ENCODE measurements at regions not wholly inside any gene's neighbourhood (a gene's known extent, or its start where the extent isn't known, plus 50 kb on each side); places are given as distances from the start of the nearest gene placed in this dataset.
"Not testable (repeated sequence)": the region's sequence is repeated elsewhere in the genome, so short reads cannot be mapped to it uniquely, and the experiment has no call there.

- Histone ChIP-seq H3K27me3 (ENCODE audit: control insufficient read depth, insufficient read depth, low read length, poor library complexity, severe bottlenecking) (no peaks in the 10 kb centered on the region), H3K36me3 (ENCODE audit: control insufficient read depth, insufficient read depth, low read length) (no peaks in the 10 kb centered on the region), H3K27ac (ENCODE audit: low read depth, low read length) (no peak overlapping the region), H3K4me3 (ENCODE audit: low read length) (no peak overlapping the region), H3K4me1 (ENCODE audit: control insufficient read depth, insufficient read depth, low read length) (no peaks in the 10 kb centered on the region), H3K9ac (ENCODE audit: extremely low read depth, low read length, poor library complexity, severe bottlenecking) (no peak overlapping the region), H3K9me3 (ENCODE audit: control insufficient read depth, low read length) (no peaks in the 10 kb centered on the region)
- peaks cover 4% of the 10 kb centered on the region for H3K27me3 Mint-ChIP-seq (ENCODE audit: insufficient read depth)
- H3K36me3 Mint-ChIP-seq (ENCODE audit: low read depth) = no peaks in the 10 kb centered on the region
- 67 to 82% methylated on average over 4 to 7 of the region's 7 CpGs for WGBS, 2 experiments (ENCODE audit: insufficient coverage in 1 of 2, insufficient read length in 1 of 2)
- TF ChIP-seq, protein P1, sequence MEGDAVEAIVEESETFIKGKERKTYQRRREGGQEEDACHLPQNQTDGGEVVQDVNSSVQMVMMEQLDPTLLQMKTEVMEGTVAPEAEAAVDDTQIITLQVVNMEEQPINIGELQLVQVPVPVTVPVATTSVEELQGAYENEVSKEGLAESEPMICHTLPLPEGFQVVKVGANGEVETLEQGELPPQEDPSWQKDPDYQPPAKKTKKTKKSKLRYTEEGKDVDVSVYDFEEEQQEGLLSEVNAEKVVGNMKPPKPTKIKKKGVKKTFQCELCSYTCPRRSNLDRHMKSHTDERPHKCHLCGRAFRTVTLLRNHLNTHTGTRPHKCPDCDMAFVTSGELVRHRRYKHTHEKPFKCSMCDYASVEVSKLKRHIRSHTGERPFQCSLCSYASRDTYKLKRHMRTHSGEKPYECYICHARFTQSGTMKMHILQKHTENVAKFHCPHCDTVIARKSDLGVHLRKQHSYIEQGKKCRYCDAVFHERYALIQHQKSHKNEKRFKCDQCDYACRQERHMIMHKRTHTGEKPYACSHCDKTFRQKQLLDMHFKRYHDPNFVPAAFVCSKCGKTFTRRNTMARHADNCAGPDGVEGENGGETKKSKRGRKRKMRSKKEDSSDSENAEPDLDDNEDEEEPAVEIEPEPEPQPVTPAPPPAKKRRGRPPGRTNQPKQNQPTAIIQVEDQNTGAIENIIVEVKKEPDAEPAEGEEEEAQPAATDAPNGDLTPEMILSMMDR (conservative IDR thresholded peaks at IDR 0.05) = no peak
- no peak overlapping the region for H3K27ac Mint-ChIP-seq
- DNase-seq = no peak
- H3K4me1 Mint-ChIP-seq = no peaks in the 10 kb centered on the region
- no peak overlapping the region for H3K4me3 Mint-ChIP-seq
- no peaks in the 10 kb centered on the region for H3K9me3 Mint-ChIP-seq
These were observed 160.5 kb upstream of the C2CD4B start for GRCh38 chr15:62325597-62325996.

- H3K9ac ChIP-seq (ENCODE audit: extremely low read depth, low read length, poor library complexity, severe bottlenecking) = no peak overlapping the region
- no peaks in the 10 kb centered on the region for H3K9me3 ChIP-seq (ENCODE audit: control insufficient read depth, low read length)
- no peaks in the 10 kb centered on the region for H3K27me3 ChIP-seq (ENCODE audit: control insufficient read depth, insufficient read depth, low read length, poor library complexity, severe bottlenecking)
- 89% methylated on average over 3 of the region's 3 CpGs; no CpG with 5 or more reads in 1 of the 2 experiments for WGBS, 2 experiments (ENCODE audit: insufficient coverage in 1 of 2, insufficient read length in 1 of 2)
- H3K27ac Mint-ChIP-seq = no peak overlapping the region
- H3K4me3 ChIP-seq (ENCODE audit: low read length) = no peak overlapping the region
- no peaks in the 10 kb centered on the region for H3K36me3 ChIP-seq (ENCODE audit: control insufficient read depth, insufficient read depth, low read length)
- no peaks in the 10 kb centered on the region for H3K4me1 Mint-ChIP-seq
- no peak for DNase-seq
- H3K36me3 Mint-ChIP-seq (ENCODE audit: low read depth) = no peaks in the 10 kb centered on the region
- TF ChIP-seq, protein P1 (conservative IDR thresholded peaks at IDR 0.05) = no peak
- H3K4me1 ChIP-seq (ENCODE audit: control insufficient read depth, insufficient read depth, low read length) = no peaks in the 10 kb centered on the region
- H3K27me3 Mint-ChIP-seq (ENCODE audit: insufficient read depth) = peaks cover 4% of the 10 kb centered on the region
- no peaks in the 10 kb centered on the region for H3K9me3 Mint-ChIP-seq
- no peak overlapping the region for H3K27ac ChIP-seq (ENCODE audit: low read depth, low read length)
- no peak overlapping the region for H3K4me3 Mint-ChIP-seq
These were observed 161.5 kb upstream of the C2CD4B start for GRCh38 chr15:62326460-62327011.

- Mint-ChIP-seq H3K27me3 (ENCODE audit: insufficient read depth) (peaks cover 4% of the 10 kb centered on the region), H3K4me1 (no peaks in the 10 kb centered on the region), H3K9me3 (peaks cover 2% of the 10 kb centered on the region), H3K27ac (no peak overlapping the region), H3K4me3 (no peak overlapping the region), H3K36me3 (ENCODE audit: low read depth) (no peaks in the 10 kb centered on the region)
- DNase-seq = no peak
- H3K9me3 ChIP-seq (ENCODE audit: control insufficient read depth, low read length) = no peaks in the 10 kb centered on the region
- H3K27me3 ChIP-seq (ENCODE audit: control insufficient read depth, insufficient read depth, low read length, poor library complexity, severe bottlenecking) = no peaks in the 10 kb centered on the region
- TF ChIP-seq, protein P1 (conservative IDR thresholded peaks at IDR 0.05) = no peak
- no peak overlapping the region for H3K27ac ChIP-seq (ENCODE audit: low read depth, low read length)
- no peaks in the 10 kb centered on the region for H3K4me1 ChIP-seq (ENCODE audit: control insufficient read depth, insufficient read depth, low read length)
- no peak overlapping the region for H3K4me3 ChIP-seq (ENCODE audit: low read length)
- no peaks in the 10 kb centered on the region for H3K36me3 ChIP-seq (ENCODE audit: control insufficient read depth, insufficient read depth, low read length)
- WGBS, 2 experiments (ENCODE audit: insufficient coverage in 1 of 2, insufficient read length in 1 of 2) = 85 to 96% methylated on average over 4 of the region's 5 CpGs
- H3K9ac ChIP-seq (ENCODE audit: extremely low read depth, low read length, poor library complexity, severe bottlenecking) = no peak overlapping the region
These were observed 162.3 kb upstream of the C2CD4B start for GRCh38 chr15:62327406-62327805.

DNA sequence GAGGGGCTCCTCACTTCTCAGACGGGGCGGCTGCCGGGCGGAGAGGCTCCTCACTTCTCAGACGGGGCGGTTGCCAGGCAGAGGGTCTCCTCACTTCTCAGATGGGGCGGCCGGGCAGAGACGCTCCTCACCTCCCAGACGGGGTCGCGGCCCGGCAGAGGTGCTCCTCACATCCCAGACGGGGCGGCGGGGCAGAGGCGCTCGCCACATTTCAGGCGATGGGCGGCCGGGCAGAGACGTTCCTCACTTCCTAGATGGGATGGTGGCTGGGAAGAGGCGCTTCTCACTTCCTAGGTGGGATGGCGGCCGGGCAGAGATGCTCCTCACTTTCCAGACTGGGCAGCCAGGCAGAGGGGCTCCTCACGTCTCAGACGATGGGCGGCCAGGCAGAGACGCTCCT is 167.4 kb upstream of the C2CD4B start:
- Mint-ChIP-seq H3K9me3 (peaks cover 15% of the 10 kb centered on the region), H3K27me3 (ENCODE audit: insufficient read depth) (peaks cover 19% of the 10 kb centered on the region)
- H3K4me3 Mint-ChIP-seq; H3K4me1 ChIP-seq (ENCODE audit: control insufficient read depth, insufficient read depth, low read length); H3K36me3 Mint-ChIP-seq (ENCODE audit: low read depth); H3K9me3 ChIP-seq (ENCODE audit: control insufficient read depth, low read length); H3K9ac ChIP-seq (ENCODE audit: extremely low read depth, low read length, poor library complexity, severe bottlenecking); H3K27ac ChIP-seq (ENCODE audit: low read depth, low read length); H3K27ac Mint-ChIP-seq; H3K4me1 Mint-ChIP-seq; DNase-seq; H3K36me3 ChIP-seq (ENCODE audit: control insufficient read depth, insufficient read depth, low read length); H3K4me3 ChIP-seq (ENCODE audit: low read length): not testable (repeated sequence)
- 84% methylated on average over 15 of the region's 29 CpGs; no CpG with 5 or more reads in 1 of the 2 experiments for WGBS, 2 experiments (ENCODE audit: insufficient coverage in 1 of 2, insufficient read length in 1 of 2)
- peaks cover 30% of the 10 kb centered on the region for H3K27me3 ChIP-seq (ENCODE audit: control insufficient read depth, insufficient read depth, low read length, poor library complexity, severe bottlenecking)

All from endodermal cell (in vitro differentiated cells).